ENCODE measurements at regions not wholly inside any gene's neighbourhood (a gene's known extent, or its start where the extent isn't known, plus 50 kb on each side); places are given as distances from the start of the nearest gene placed in this dataset.

GRCh38 chr14:86997271-86997670 lies 995.7 kb downstream of the GALC start:
- Histone ChIP-seq H3K27ac (no peak overlapping the region), H3K4me3 (no peak overlapping the region), H3K4me1 (replicated peaks in 1 of 2) (no peaks in the 10 kb centered on the region), H3K36me3 (replicated peaks in 1 of 2) (no peaks in the 10 kb centered on the region), H3K27me3 (no peaks in the 10 kb centered on the region), H3K9me3 (replicated peaks in 1 of 3) (no peaks in the 10 kb centered on the region)
- 46 to 66% (median 58%) methylated on average over 2 of the region's 2 CpGs for WGBS, 4 donors
- DNase-seq: no peak
- intact Hi-C loops (cut with DNase I): no loop called here
- no peak for TF ChIP-seq POLR2A (IDR thresholded peaks at IDR 0.05)
- no peak for TF ChIP-seq CTCF (IDR thresholded peaks at IDR 0.05)

GRCh38 chr14:86990396-86990795 lies 1002.6 kb downstream of the GALC start:
- 70 to 82% (median 74%) methylated on average over 2 of the region's 2 CpGs for WGBS, 4 donors
- no peaks in the 10 kb centered on the region for H3K9me3 ChIP-seq (replicated peaks in 1 of 3)
- intact Hi-C loops (cut with DNase I): no loop called here

GRCh38 chr14:86989285-86989684 lies 1003.7 kb downstream of the GALC start:
- Histone ChIP-seq H3K27me3 (no peaks in the 10 kb centered on the region), H3K36me3 (replicated peaks in 1 of 2) (no peaks in the 10 kb centered on the region), H3K4me1 (replicated peaks in 1 of 2) (no peaks in the 10 kb centered on the region), H3K27ac (no peak overlapping the region), H3K9me3 (replicated peaks in 1 of 3) (no peaks in the 10 kb centered on the region), H3K4me3 (no peak overlapping the region)
- 73 to 84% (median 81%) methylated on average over 1 of the region's 1 CpG for WGBS, 4 donors
- DNase-seq: no peak
- TF ChIP-seq POLR2A (IDR thresholded peaks at IDR 0.05) (no peak), CTCF (IDR thresholded peaks at IDR 0.05) (no peak)
- intact Hi-C loops (cut with DNase I): no loop called here

More at GRCh38 chr14:86990396-86990795, 1002.6 kb downstream of the GALC start:
- H3K27ac ChIP-seq: no peak overlapping the region
- H3K4me1 ChIP-seq (replicated peaks in 1 of 2): no peaks in the 10 kb centered on the region
- TF ChIP-seq POLR2A (IDR thresholded peaks at IDR 0.05): no peak
- no peak overlapping the region for H3K4me3 ChIP-seq
- DNase-seq: no peak
- H3K27me3 ChIP-seq: no peaks in the 10 kb centered on the region
- H3K36me3 ChIP-seq (replicated peaks in 1 of 2): no peaks in the 10 kb centered on the region

GRCh38 chr14:86987966-86988365 lies 1005.0 kb downstream of the GALC start:
- intact Hi-C loops (cut with DNase I): no loop called here
- DNase-seq: no peak
- H3K9me3 ChIP-seq (replicated peaks in 1 of 3): no peaks in the 10 kb centered on the region
- 69 to 87% (median 74%) methylated on average over 3 of the region's 3 CpGs for WGBS, 4 donors
- no peak overlapping the region for H3K4me3 ChIP-seq
- H3K36me3 ChIP-seq (replicated peaks in 1 of 2): no peaks in the 10 kb centered on the region
- TF ChIP-seq POLR2A (IDR thresholded peaks at IDR 0.05): no peak
- no peak for TF ChIP-seq CTCF (IDR thresholded peaks at IDR 0.05)
- H3K27ac ChIP-seq: no peak overlapping the region
- no peaks in the 10 kb centered on the region for H3K4me1 ChIP-seq (replicated peaks in 1 of 2)
- H3K27me3 ChIP-seq: no peaks in the 10 kb centered on the region

- Histone ChIP-seq H3K9me3 (replicated peaks in 1 of 3) (no peaks in the 10 kb centered on the region), H3K4me3 (no peak overlapping the region), H3K36me3 (replicated peaks in 1 of 2) (no peaks in the 10 kb centered on the region), H3K27me3 (no peaks in the 10 kb centered on the region), H3K27ac (no peak overlapping the region), H3K4me1 (replicated peaks in 1 of 2) (no peaks in the 10 kb centered on the region)
- no peak for DNase-seq
- intact Hi-C loops (cut with DNase I): no loop called here
- 51 to 89% (median 62%) methylated on average over 1 of the region's 1 CpG for WGBS, 4 donors
- TF ChIP-seq POLR2A (IDR thresholded peaks at IDR 0.05) (no peak), CTCF (IDR thresholded peaks at IDR 0.05) (no peak)
These were observed 1019.8 kb downstream of the GALC start for GRCh38 chr14:86973177-86973576.

Measured in adrenal gland (tissue), 9 donors.